Fibroblast of lung (primary cell): ENCODE measurements at regions not wholly inside any gene's neighbourhood (a gene's known extent, or its start where the extent isn't known, plus 50 kb on each side); places are given as distances from the start of the nearest gene placed in this dataset.

ENCODE experiments used
- DNase-seq, 2 donors: peaks; one replicate each; pipeline versions ENCODE4 v3.0.0 to v3.0.0-alpha.2; 2010; ENCODE audit warnings: low read depth in 2 of 2
- H2AFZ ChIP-seq: 2 replicates; pipeline ENCODE4 v1.5.1; 2012; ENCODE audit warnings: low read length, control low read depth, inconsistent platforms
- H3K27ac ChIP-seq: 2 replicates; pipeline ENCODE4 v1.5.1; 2011; ENCODE audit warnings: low read length, control low read depth; ENCODE audit not compliant: insufficient read depth
- H3K27me3 ChIP-seq: 2 replicates; pipeline ENCODE4 v1.5.1; 2011; ENCODE audit warnings: mild to moderate bottlenecking, low read length; ENCODE audit not compliant: control insufficient read depth, insufficient read depth
- H3K36me3 ChIP-seq: 2 replicates; pipeline ENCODE4 v1.5.1; 2011; ENCODE audit warnings: low read length; ENCODE audit not compliant: control insufficient read depth, insufficient read depth
- H3K4me1 ChIP-seq: 2 replicates; pipeline ENCODE4 v1.5.1; 2011; ENCODE audit warnings: low read length; ENCODE audit not compliant: control insufficient read depth, insufficient read depth; ENCODE audit errors: extremely low read depth
- H3K4me2 ChIP-seq: 2 replicates; pipeline ENCODE4 v1.5.1; 2011; ENCODE audit warnings: low read length, control low read depth; ENCODE audit not compliant: insufficient read depth; ENCODE audit errors: extremely low read depth
- H3K4me3 ChIP-seq, 4 experiments: fragments of 200-600 bp in 1 of 4; sonication (generic) in 1 of 4; replicated peaks in 1 of 4; 2 replicates each; pipeline ENCODE4 v1.5.1; 2011 to 2016; ENCODE audit warnings: low read length in 4 of 4, low read depth in 3 of 4, mild to moderate bottlenecking in 3 of 4, control low read depth in 2 of 4, inconsistent platforms in 1 of 4, mixed read lengths in 1 of 4; ENCODE audit not compliant: insufficient read depth in 1 of 4; ENCODE audit errors: control extremely low read depth in 1 of 4
- H3K79me2 ChIP-seq: 2 replicates; pipeline ENCODE4 v1.5.1; 2012; ENCODE audit warnings: mild to moderate bottlenecking, low read length, inconsistent platforms; ENCODE audit not compliant: control insufficient read depth, insufficient read depth
- H3K9ac ChIP-seq: 2 replicates; pipeline ENCODE4 v1.5.1; 2011; ENCODE audit warnings: mild to moderate bottlenecking, low read length, control low read depth; ENCODE audit not compliant: insufficient read depth
- H3K9me3 ChIP-seq: 2 replicates; pipeline ENCODE4 v1.5.1; 2012; ENCODE audit warnings: low read depth, low read length; ENCODE audit not compliant: control insufficient read depth, insufficient read depth
- H4K20me1 ChIP-seq: 2 replicates; pipeline ENCODE4 v1.5.1; 2011; ENCODE audit warnings: low read length; ENCODE audit not compliant: control insufficient read depth, insufficient read depth; ENCODE audit errors: extremely low read depth
- EZH2 ChIP-seq: IDR thresholded peaks from 2 replicates; pipeline ENCODE4 v1.5.1; 2012; ENCODE audit warnings: low read length, control low read depth, mild to moderate bottlenecking; ENCODE audit errors: missing control alignments
- TF ChIP-seq, protein P1 (sequence below), 2 donors: IDR thresholded peaks in 1 of 2; conservative IDR thresholded peaks in 1 of 2; 1 replicate in 1 of 2; 2 replicates in 1 of 2; pipeline ENCODE4 v1.5.1; 2011 to 2012; ENCODE audit warnings: low read length in 2 of 2, control low read depth in 1 of 2, inconsistent platforms in 1 of 2, low read depth in 1 of 2, mild to moderate bottlenecking in 1 of 2

DNA sequence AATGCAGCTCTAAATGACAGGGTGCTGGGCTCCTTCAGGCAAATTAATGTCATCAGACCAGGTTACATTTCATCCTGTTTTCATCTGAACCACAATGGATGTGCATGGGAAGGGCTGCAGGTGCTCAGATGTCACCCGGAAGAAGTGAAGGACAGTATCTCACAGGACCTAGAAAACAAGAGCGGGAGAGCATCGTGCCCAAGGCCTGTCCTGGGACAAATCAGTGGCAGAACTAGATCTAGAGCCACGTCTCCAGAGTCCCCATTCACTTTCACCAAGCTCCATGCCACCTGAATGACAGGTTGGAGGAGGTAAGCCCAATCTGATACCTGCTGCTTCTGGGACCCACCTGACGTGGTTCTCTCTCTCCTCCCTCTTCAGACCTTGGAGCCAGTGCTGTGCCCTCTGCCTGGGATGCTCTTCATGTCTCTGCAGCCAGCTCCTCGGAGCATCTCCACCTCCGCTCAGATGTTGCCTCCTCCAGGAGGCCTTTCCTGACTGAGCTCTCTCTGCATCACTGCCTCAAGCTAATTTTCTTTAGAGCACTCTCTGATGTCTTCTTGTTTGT, 77.3 kb downstream of the CPN2 start:
- H3K36me3 ChIP-seq: no peaks in the 10 kb centered on the region
- no peaks in the 10 kb centered on the region for H3K79me2 ChIP-seq
- DNase-seq: no peak
- H3K27ac ChIP-seq: no peak overlapping the region
- H3K4me1 ChIP-seq: peaks cover 14% of the 10 kb centered on the region
- H4K20me1 ChIP-seq: no peaks in the 10 kb centered on the region
- H3K9ac ChIP-seq: no peak overlapping the region
- no peaks in the 10 kb centered on the region for H3K9me3 ChIP-seq
- H3K27me3 ChIP-seq: no peaks in the 10 kb centered on the region
- TF ChIP-seq, protein P1, sequence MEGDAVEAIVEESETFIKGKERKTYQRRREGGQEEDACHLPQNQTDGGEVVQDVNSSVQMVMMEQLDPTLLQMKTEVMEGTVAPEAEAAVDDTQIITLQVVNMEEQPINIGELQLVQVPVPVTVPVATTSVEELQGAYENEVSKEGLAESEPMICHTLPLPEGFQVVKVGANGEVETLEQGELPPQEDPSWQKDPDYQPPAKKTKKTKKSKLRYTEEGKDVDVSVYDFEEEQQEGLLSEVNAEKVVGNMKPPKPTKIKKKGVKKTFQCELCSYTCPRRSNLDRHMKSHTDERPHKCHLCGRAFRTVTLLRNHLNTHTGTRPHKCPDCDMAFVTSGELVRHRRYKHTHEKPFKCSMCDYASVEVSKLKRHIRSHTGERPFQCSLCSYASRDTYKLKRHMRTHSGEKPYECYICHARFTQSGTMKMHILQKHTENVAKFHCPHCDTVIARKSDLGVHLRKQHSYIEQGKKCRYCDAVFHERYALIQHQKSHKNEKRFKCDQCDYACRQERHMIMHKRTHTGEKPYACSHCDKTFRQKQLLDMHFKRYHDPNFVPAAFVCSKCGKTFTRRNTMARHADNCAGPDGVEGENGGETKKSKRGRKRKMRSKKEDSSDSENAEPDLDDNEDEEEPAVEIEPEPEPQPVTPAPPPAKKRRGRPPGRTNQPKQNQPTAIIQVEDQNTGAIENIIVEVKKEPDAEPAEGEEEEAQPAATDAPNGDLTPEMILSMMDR (conservative IDR thresholded peaks at IDR 0.05 in 1 of 2, IDR thresholded peaks at IDR 0.05 in 1 of 2; ENCODE audit: low read depth in 1 of 2, low read length in 2 of 2): no peak
- TF ChIP-seq EZH2: no peak
- H3K4me3 ChIP-seq: no peak overlapping the region
- H3K4me2 ChIP-seq: no peak overlapping the region
- no peak overlapping the region for H2AFZ ChIP-seq

DNA sequence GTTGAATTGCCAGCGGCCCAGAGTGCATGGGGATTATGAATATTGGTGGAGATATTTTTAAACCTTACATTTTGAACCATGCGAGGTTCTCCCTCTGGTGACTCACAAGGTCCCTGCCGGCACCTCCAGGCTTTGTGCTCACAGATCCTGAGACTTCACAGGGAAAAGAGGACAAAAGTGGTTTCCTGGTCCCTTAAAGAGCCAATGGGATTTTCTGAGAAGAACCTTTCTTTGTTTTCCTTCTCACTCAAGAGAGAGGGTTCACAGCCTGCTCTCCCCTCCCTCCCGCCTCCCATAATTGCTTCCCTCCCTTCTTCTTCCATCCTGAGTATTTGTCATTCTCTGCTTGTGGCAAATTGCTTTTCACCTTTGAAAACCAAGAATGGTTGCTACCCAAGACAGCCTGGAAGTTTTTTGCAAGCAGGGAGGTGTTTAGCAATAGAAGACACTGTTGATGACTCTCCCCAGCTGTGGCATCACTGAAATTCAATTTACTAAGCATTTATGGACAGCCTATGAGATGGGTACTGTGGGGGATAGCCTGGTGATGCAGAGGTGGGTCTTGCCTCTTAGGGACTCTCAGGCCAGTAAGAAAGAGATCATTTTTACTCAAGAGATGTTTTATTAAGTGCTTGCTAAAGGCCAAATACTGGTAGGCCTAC, 76.6 kb downstream of the CPN2 start:
- no peak overlapping the region for H3K4me2 ChIP-seq
- no peaks in the 10 kb centered on the region for H4K20me1 ChIP-seq
- H3K4me1 ChIP-seq: peaks cover 13% of the 10 kb centered on the region
- no peaks in the 10 kb centered on the region for H3K27me3 ChIP-seq
- DNase-seq: peak; percentile 14 to 49
- H3K36me3 ChIP-seq: no peaks in the 10 kb centered on the region
- H3K9me3 ChIP-seq: no peaks in the 10 kb centered on the region
- H3K4me3 ChIP-seq: no peak overlapping the region
- H2AFZ ChIP-seq: no peak overlapping the region
- H3K27ac ChIP-seq: no peak overlapping the region
- no peaks in the 10 kb centered on the region for H3K79me2 ChIP-seq
- H3K9ac ChIP-seq: no peak overlapping the region
- no peak for TF ChIP-seq EZH2
- TF ChIP-seq, protein P1 (conservative IDR thresholded peaks at IDR 0.05 in 1 of 2, IDR thresholded peaks at IDR 0.05 in 1 of 2; ENCODE audit: low read depth in 1 of 2, low read length in 2 of 2): no peak

DNA sequence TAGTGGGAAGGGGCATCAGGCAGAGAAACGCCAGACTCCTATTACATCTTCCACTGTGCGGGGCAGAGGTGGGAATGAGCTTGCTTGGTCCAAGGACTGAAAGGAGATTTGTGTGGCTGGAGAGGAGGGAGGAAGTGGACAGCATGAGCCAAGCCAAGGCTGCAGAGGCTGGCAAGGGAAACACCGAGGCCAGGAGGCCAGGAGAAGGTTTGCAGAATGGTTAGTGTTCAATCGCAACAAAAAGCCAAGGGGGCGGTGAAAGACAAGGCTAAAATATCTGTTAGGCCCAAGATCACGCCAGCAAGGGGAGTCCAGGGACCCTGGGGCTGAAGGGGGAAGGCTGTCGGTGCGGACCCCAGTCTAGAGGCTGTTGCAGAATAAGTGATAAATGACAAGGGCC, 75.8 kb downstream of the CPN2 start:
- no peak overlapping the region for H2AFZ ChIP-seq
- H3K4me1 ChIP-seq: peaks cover 10% of the 10 kb centered on the region
- H3K27ac ChIP-seq: no peak overlapping the region
- no peak overlapping the region for H3K9ac ChIP-seq
- H3K79me2 ChIP-seq: no peaks in the 10 kb centered on the region
- H3K4me2 ChIP-seq: no peak overlapping the region
- no peak for TF ChIP-seq EZH2
- TF ChIP-seq, protein P1 (conservative IDR thresholded peaks at IDR 0.05 in 1 of 2, IDR thresholded peaks at IDR 0.05 in 1 of 2; ENCODE audit: low read depth in 1 of 2, low read length in 2 of 2): no peak
- peak in 1 of 2 donors; percentile 6 for DNase-seq
- H3K36me3 ChIP-seq: no peaks in the 10 kb centered on the region
- no peaks in the 10 kb centered on the region for H3K9me3 ChIP-seq
- no peak overlapping the region for H3K4me3 ChIP-seq
- H3K27me3 ChIP-seq: no peaks in the 10 kb centered on the region
- H4K20me1 ChIP-seq: no peaks in the 10 kb centered on the region
